A673 (cell line): ENCODE measurements at regions not wholly inside any gene's neighbourhood (a gene's known extent, or its start where the extent isn't known, plus 50 kb on each side); places are given as distances from the start of the nearest gene placed in this dataset.

Experiments
- BruUV-seq: library from RNA; stranded (reverse); fragments of 400-500 nt; replicated peaks from 2 replicates; lab custom pipeline; 2021; lab: Mats Ljungman, UMichigan
- CTCF ChIA-PET: fragments of 300-600 bp; sonication (Branson Sonifier 250); formaldehyde crosslinking; loops from one replicate; lab custom pipeline; 2022; ENCODE audit warnings: antibody characterized with exemption; lab: Charles Lee
- POLR2A ChIA-PET: fragments of 300-600 bp; sonication (Branson Sonifier 250); formaldehyde crosslinking; loops from one replicate; lab custom pipeline; 2022; ENCODE audit warnings: antibody characterized with exemption; ENCODE audit not compliant: low non-redundant PET; lab: Charles Lee
- DNase-seq: peaks from one replicate; pipeline ENCODE4 v3.0.0-alpha.2; 2015; ENCODE audit warnings: low spot score
- H3K27ac ChIP-seq: fragments of 200-600 bp; sonication (generic); 2 replicates; pipeline ENCODE4 v1.5.1; 2016; ENCODE audit warnings: mixed run types, low read depth, mild to moderate bottlenecking, mixed read lengths, antibody characterized with exemption, low read length; ENCODE audit not compliant: poor library complexity, severe bottlenecking
- H3K27me3 ChIP-seq: fragments of 200-600 bp; sonication (generic); replicated peaks from 2 replicates; pipeline ENCODE4 v1.6.1; 2017; ENCODE audit warnings: mixed run types, low read depth, mild to moderate bottlenecking, mixed read lengths, antibody characterized with exemption, low read length; ENCODE audit not compliant: insufficient read depth, poor library complexity
- H3K36me3 ChIP-seq: fragments of 200-600 bp; sonication (generic); 2 replicates; pipeline ENCODE4 v1.6.1; 2016; ENCODE audit warnings: mixed run types, mild to moderate bottlenecking, mixed read lengths, antibody characterized with exemption, low read length; ENCODE audit not compliant: insufficient read depth, poor library complexity, severe bottlenecking
- H3K4me1 ChIP-seq: fragments of 200-600 bp; sonication (generic); 2 replicates; pipeline ENCODE4 v1.6.1; 2017; ENCODE audit warnings: mixed run types, mild to moderate bottlenecking, mixed read lengths, antibody characterized with exemption, low read length; ENCODE audit not compliant: insufficient read depth, poor library complexity, severe bottlenecking
- H3K4me3 ChIP-seq: fragments of 200-600 bp; sonication (generic); 2 replicates; pipeline ENCODE4 v1.5.1; 2016; ENCODE audit warnings: low read depth, mixed run types, mild to moderate bottlenecking, mixed read lengths, low read length; ENCODE audit not compliant: poor library complexity, severe bottlenecking
- H3K9me3 ChIP-seq: fragments of 200-600 bp; sonication (generic); 2 replicates; pipeline ENCODE4 v1.6.1; 2016; ENCODE audit warnings: mixed run types, low read depth, mild to moderate bottlenecking, mixed read lengths, antibody characterized with exemption, low read length; ENCODE audit not compliant: poor library complexity, severe bottlenecking
- CTCF ChIP-seq: fragments of 300-800, 200-600 bp; sonication (generic); conservative IDR thresholded peaks from 2 replicates; pipeline ENCODE4 v1.5.1; 2017; ENCODE audit warnings: low read depth, mild to moderate bottlenecking, antibody characterized with exemption, low read length, moderate library complexity, mixed read lengths
- EZH2 ChIP-seq: fragments of 200-600 bp; sonication (generic); IDR thresholded peaks from 2 replicates; pipeline ENCODE4 v1.6.1; 2017; ENCODE audit warnings: borderline replicate concordance, low read depth, mild to moderate bottlenecking, mixed read lengths, antibody characterized with exemption, low read length; ENCODE audit not compliant: poor library complexity, severe bottlenecking
- intact Hi-C: fragments of 100-400 bp; cut with micrococcal nuclease; formaldehyde crosslinking; loops from one replicate; pipeline ENCODE4 v1.10.0; 2022; ENCODE audit not compliant: unreplicated experiment

DNA sequence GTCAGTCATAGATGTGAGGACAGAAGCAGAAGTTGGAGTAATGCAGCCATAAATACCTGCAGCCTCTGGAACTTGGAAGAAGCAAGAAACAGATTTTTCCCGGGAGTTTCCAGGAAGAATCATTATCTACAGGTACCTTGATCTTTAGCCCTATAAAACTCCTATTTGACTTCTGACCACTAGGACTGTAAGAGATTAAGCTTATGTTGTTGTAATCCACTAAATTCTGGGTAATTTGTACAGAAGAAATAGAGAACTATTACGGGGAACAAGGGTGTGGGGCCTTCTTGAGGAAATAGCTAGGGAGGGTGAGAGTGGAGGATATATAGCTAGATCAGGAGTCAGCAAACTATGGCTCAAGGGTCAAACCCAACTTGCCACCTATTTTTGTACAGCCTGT is 353.2 kb downstream of the SLC4A3 start:
- CTCF ChIA-PET = no interaction called here
- TF ChIP-seq EZH2 (no peak), CTCF (no peak)
- no peak overlapping the region for H3K4me3 ChIP-seq
- POLR2A ChIA-PET = no interaction called here
- BruUV-seq = no TSS peak
- H3K36me3 ChIP-seq = no peaks in the 10 kb centered on the region
- no peak overlapping the region for H3K27ac ChIP-seq
- H3K9me3 ChIP-seq = no peaks in the 10 kb centered on the region
- H3K27me3 ChIP-seq = no peaks in the 10 kb centered on the region
- DNase-seq = no peak
- H3K4me1 ChIP-seq = peaks cover 7% of the 10 kb centered on the region
- intact Hi-C loops = no loop called here

DNA sequence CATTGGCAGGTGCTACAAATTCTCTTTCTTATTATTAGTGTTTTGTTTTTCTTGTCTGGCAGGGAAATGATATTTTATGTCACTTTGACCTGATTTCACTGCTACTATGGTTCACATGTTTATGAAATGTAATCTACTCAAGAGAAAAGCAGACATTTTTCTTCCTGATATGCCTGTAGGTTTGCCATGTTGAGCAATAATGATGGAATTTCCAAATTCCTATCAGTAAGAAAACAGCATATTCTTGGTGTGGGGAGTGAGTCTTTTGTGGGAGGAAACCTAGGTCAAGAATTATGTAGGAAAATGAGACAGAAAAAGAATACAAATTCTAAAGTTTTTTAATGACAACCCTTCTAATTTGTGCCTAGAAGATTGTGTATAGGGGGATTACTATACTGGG is 356.4 kb downstream of the SLC4A3 start:
- Histone ChIP-seq H3K27ac (no peak overlapping the region), H3K4me3 (no peak overlapping the region), H3K4me1 (no peaks in the 10 kb centered on the region), H3K9me3 (no peaks in the 10 kb centered on the region), H3K27me3 (no peaks in the 10 kb centered on the region), H3K36me3 (no peaks in the 10 kb centered on the region)
- CTCF ChIA-PET = no interaction called here
- POLR2A ChIA-PET = no interaction called here
- BruUV-seq = no TSS peak
- TF ChIP-seq EZH2 (no peak), CTCF (no peak)
- DNase-seq = no peak
- intact Hi-C loops = no loop called here

DNA sequence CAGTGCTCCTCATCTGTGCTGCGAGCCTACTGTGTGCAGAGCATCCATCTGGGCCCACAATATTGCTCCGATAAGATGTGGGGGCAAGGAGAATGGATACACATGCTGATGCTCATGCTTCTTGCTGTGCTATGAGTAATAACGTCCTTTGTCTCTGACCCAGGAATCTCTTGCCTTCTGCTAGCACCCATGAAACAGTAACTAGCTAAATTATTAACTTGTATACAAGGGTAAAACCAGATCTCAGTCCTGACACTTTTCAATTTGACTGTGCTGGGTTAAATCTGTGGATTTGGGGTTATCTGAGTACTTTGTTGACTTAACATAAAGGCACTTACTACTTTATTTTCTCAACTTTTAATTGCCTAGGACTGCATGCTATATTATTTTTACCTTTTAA is 357.6 kb downstream of the SLC4A3 start:
- Histone ChIP-seq H3K36me3 (no peaks in the 10 kb centered on the region), H3K4me1 (no peaks in the 10 kb centered on the region), H3K27me3 (no peaks in the 10 kb centered on the region), H3K27ac (no peak overlapping the region), H3K4me3 (no peak overlapping the region), H3K9me3 (no peaks in the 10 kb centered on the region)
- ChIA-PET CTCF (no interaction called here), POLR2A (no interaction called here)
- intact Hi-C loops = no loop called here
- TF ChIP-seq EZH2 = no peak
- TF ChIP-seq CTCF = no peak
- no peak for DNase-seq
- BruUV-seq = no TSS peak
